Activated CD4-positive, alpha-beta T cell treated with anti-CD3 and anti-CD28 coated beads for 48 hours (primary cell): ENCODE measurements at regions not wholly inside any gene's neighbourhood (a gene's known extent, or its start where the extent isn't known, plus 50 kb on each side); places are given as distances from the start of the nearest gene placed in this dataset.

Experiments used
- DNase-seq: peaks from one replicate; pipeline ENCODE4 v3.0.0-alpha.2; 2020

GRCh38 chr12:113766131-113766878 is 199.8 kb downstream of the RBM19 start:
- no peak for DNase-seq

- DNase-seq, result no peak
Observed at GRCh38 chr12:113764661-113765060, 201.5 kb downstream of the RBM19 start.

- DNase-seq, result no peak
Observed at GRCh38 chr12:113762882-113763816, 203.0 kb downstream of the RBM19 start.

- no peak for DNase-seq
Observed at GRCh38 chr12:113762155-113762881, 203.8 kb downstream of the RBM19 start.

- DNase-seq, result no peak
Observed at GRCh38 chr12:113759135-113759534, 207.0 kb downstream of the RBM19 start.

GRCh38 chr12:113758165-113758924 is 207.8 kb downstream of the RBM19 start:
- no peak for DNase-seq

- no peak for DNase-seq
Observed at GRCh38 chr12:113757221-113758002, 208.7 kb downstream of the RBM19 start.

GRCh38 chr12:113756609-113757008 is 209.5 kb downstream of the RBM19 start:
- no peak for DNase-seq

- no peak for DNase-seq
Observed at GRCh38 chr12:113755098-113755497, 211.0 kb downstream of the RBM19 start.

GRCh38 chr12:113751513-113751912 is 214.6 kb downstream of the RBM19 start:
- DNase-seq, result no peak

GRCh38 chr12:113749433-113749815 is 216.7 kb downstream of the RBM19 start:
- no peak for DNase-seq

GRCh38 chr12:113748707-113749432 is 217.3 kb downstream of the RBM19 start:
- no peak for DNase-seq

GRCh38 chr12:113747017-113747416 is 219.1 kb downstream of the RBM19 start:
- no peak for DNase-seq

GRCh38 chr12:113744802-113745395 is 221.2 kb downstream of the RBM19 start:
- no peak for DNase-seq

- no peak for DNase-seq
Observed at GRCh38 chr12:113742801-113743200, 223.3 kb downstream of the RBM19 start.

- no peak for DNase-seq
Observed at GRCh38 chr12:113740699-113741098, 225.4 kb downstream of the RBM19 start.

- no peak for DNase-seq
Observed at GRCh38 chr12:113735131-113735530, 231.0 kb downstream of the RBM19 start.

GRCh38 chr12:113734503-113734902 is 231.6 kb downstream of the RBM19 start:
- DNase-seq, result no peak

- no peak for DNase-seq
Observed at GRCh38 chr12:113732916-113733315, 233.2 kb downstream of the RBM19 start.

GRCh38 chr12:113727651-113728061 is 238.5 kb downstream of the RBM19 start:
- no peak for DNase-seq
